ENCODE measurements at regions not wholly inside any gene's neighbourhood (a gene's known extent, or its start where the extent isn't known, plus 50 kb on each side); places are given as distances from the start of the nearest gene placed in this dataset.
A peak's percentile ranks its signal among the peaks of the same experiment; 100 is the strongest.

- Histone ChIP-seq H3K36me3 (ENCODE audit: control insufficient read depth, insufficient read depth, low read length) (no peaks in the 10 kb centered on the region), H2AFZ (ENCODE audit: low read depth, low read length) (0 out of 2 replicates have a peak overlapping the region, but pooled peaks have one; percentile 7), H3K4me2 (ENCODE audit: insufficient read depth, low read length) (no peak overlapping the region), H3K4me1 (replicated peaks in 1 of 2; ENCODE audit: control insufficient read depth in 2 of 2, insufficient read depth in 2 of 2, low read length in 2 of 2) (peaks cover 37 to 38% of the 10 kb centered on the region in 2 experiments), H3K4me3 (no peak overlapping the region), H3K27me3 (ENCODE audit: control insufficient read depth in 2 of 2, insufficient read depth in 2 of 2, low read length in 2 of 2) (no peaks in the 10 kb centered on the region), H3K9me3 (replicated peaks; ENCODE audit: control insufficient read depth, insufficient read depth, low read depth, low read length) (no peaks in the 10 kb centered on the region), H3K9ac (ENCODE audit: insufficient read depth in 1 of 2, low read depth in 2 of 2, low read length in 2 of 2) (no peak overlapping the region), H4K20me1 (replicated peaks; ENCODE audit: control insufficient read depth, insufficient read depth, low read length) (no peaks in the 10 kb centered on the region), H3K9me1 (ENCODE audit: control insufficient read depth, insufficient read depth, low read length) (no peaks in the 10 kb centered on the region), H3K79me2 (ENCODE audit: control insufficient read depth, insufficient read depth, low read length) (no peaks in the 10 kb centered on the region), H3K27ac (ENCODE audit: extremely low read depth, low read depth, low read length) (no peak overlapping the region)
- no TSS peak for BruUV-seq (replicated peaks)
- FAIRE-seq (no peak), ATAC-seq (no peak), DNase-seq (ENCODE audit: extremely low read depth in 1 of 4, low spot score in 3 of 4) (no peak)
- intact Hi-C loops (cut with micrococcal nuclease) (no loop called here), in situ Hi-C loops (cut with MboI) (no loop called here)
- TF ChIP-seq KLF16 (IDR thresholded peaks at IDR 0.05): no peak
- ChIA-PET CTCF (ENCODE audit: low intra/inter-chr PET ratio) (no interaction called here), POLR2A (no interaction called here)
- 41% methylated on average over 6 of the region's 6 CpGs for WGBS (ENCODE audit: insufficient coverage, low coverage, missing lambda C conversion rate)
Measured at GRCh38 chr6:6747371-6747770, 158.9 kb downstream of the LY86 start.

DNA sequence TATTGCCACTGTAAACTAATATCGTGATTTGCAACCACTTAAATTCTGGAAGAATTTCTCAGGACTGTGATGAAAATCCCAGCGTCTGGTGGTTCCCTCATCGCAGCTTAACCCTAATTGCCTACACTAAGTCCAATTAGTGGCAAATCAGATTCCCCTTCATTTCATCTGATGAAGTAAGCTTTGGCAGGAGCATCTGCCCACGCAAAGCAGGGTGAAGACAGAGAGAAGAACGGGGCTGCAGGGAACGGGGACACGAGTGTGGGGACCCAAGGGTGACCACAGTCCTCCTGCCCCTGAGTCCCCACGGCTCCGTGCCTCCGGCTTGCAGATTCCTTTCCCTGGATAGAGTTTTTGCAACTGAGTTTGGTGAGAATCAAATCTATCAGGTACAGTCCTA, 159.5 kb downstream of the LY86 start:
- CTCF ChIA-PET (ENCODE audit: low intra/inter-chr PET ratio): no interaction called here
- H3K79me2 ChIP-seq (ENCODE audit: control insufficient read depth, insufficient read depth, low read length): no peaks in the 10 kb centered on the region
- no peaks in the 10 kb centered on the region for H3K36me3 ChIP-seq (ENCODE audit: control insufficient read depth, insufficient read depth, low read length)
- H3K9me3 ChIP-seq (replicated peaks; ENCODE audit: control insufficient read depth, insufficient read depth, low read depth, low read length): no peaks in the 10 kb centered on the region
- FAIRE-seq (no peak), DNase-seq (ENCODE audit: extremely low read depth in 1 of 4, low spot score in 3 of 4) (no peak), ATAC-seq (no peak)
- no peak overlapping the region for H3K4me3 ChIP-seq
- H4K20me1 ChIP-seq (replicated peaks; ENCODE audit: control insufficient read depth, insufficient read depth, low read length): no peaks in the 10 kb centered on the region
- no peak overlapping the region for H3K27ac ChIP-seq (ENCODE audit: extremely low read depth, low read depth, low read length)
- no peak overlapping the region for H2AFZ ChIP-seq (ENCODE audit: low read depth, low read length)
- in situ Hi-C loops (cut with MboI) (no loop called here), intact Hi-C loops (cut with micrococcal nuclease) (no loop called here)
- H3K27me3 ChIP-seq (ENCODE audit: control insufficient read depth in 2 of 2, insufficient read depth in 2 of 2, low read length in 2 of 2): no peaks in the 10 kb centered on the region
- H3K4me1 ChIP-seq (replicated peaks in 1 of 2; ENCODE audit: control insufficient read depth in 2 of 2, insufficient read depth in 2 of 2, low read length in 2 of 2): peaks cover 37 to 38% of the 10 kb centered on the region in 2 experiments
- POLR2A ChIA-PET: interaction anchor here (0.6 kb wide), 2 partner anchors 54 to 90 kb away, joined by 3 read pairs; no protein-coding TSS in a partner anchor
- H3K9me1 ChIP-seq (ENCODE audit: control insufficient read depth, insufficient read depth, low read length): no peaks in the 10 kb centered on the region
- H3K4me2 ChIP-seq (ENCODE audit: insufficient read depth, low read length): no peak overlapping the region
- 40% methylated on average over 10 of the region's 10 CpGs for WGBS (ENCODE audit: insufficient coverage, low coverage, missing lambda C conversion rate)
- peak overlapping the region in 1 of 2 experiments; percentile 62; a peak in 1 of 4 replicates for H3K9ac ChIP-seq (ENCODE audit: insufficient read depth in 1 of 2, low read depth in 2 of 2, low read length in 2 of 2)
- BruUV-seq (replicated peaks): no TSS peak
- no peak for TF ChIP-seq CREBBP (IDR thresholded peaks at IDR 0.05; ENCODE audit: low read depth, low read length)
- TF ChIP-seq KLF1 (tag; IDR thresholded peaks at IDR 0.05): no peak
- no peak for TF ChIP-seq KLF6 (CRISPR knock-in tag; IDR thresholded peaks at IDR 0.05; ENCODE audit: borderline replicate concordance)
- TF ChIP-seq, protein P1, sequence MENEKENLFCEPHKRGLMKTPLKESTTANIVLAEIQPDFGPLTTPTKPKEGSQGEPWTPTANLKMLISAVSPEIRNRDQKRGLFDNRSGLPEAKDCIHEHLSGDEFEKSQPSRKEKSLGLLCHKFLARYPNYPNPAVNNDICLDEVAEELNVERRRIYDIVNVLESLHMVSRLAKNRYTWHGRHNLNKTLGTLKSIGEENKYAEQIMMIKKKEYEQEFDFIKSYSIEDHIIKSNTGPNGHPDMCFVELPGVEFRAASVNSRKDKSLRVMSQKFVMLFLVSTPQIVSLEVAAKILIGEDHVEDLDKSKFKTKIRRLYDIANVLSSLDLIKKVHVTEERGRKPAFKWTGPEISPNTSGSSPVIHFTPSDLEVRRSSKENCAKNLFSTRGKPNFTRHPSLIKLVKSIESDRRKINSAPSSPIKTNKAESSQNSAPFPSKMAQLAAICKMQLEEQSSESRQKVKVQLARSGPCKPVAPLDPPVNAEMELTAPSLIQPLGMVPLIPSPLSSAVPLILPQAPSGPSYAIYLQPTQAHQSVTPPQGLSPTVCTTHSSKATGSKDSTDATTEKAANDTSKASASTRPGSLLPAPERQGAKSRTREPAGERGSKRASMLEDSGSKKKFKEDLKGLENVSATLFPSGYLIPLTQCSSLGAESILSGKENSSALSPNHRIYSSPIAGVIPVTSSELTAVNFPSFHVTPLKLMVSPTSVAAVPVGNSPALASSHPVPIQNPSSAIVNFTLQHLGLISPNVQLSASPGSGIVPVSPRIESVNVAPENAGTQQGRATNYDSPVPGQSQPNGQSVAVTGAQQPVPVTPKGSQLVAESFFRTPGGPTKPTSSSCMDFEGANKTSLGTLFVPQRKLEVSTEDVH (IDR thresholded peaks at IDR 0.05; ENCODE audit: low read depth, partially characterized antibody): no peak
- TF ChIP-seq ZNF140 (CRISPR knock-in tag; IDR thresholded peaks at IDR 0.05): no peak
- TF ChIP-seq HEY1 (CRISPR knock-in tag; IDR thresholded peaks at IDR 0.05; ENCODE audit: borderline replicate concordance): no peak
- no peak for TF ChIP-seq SAFB2 (IDR thresholded peaks at IDR 0.05; ENCODE audit: borderline replicate concordance, low read depth, low read length, severe bottlenecking)
- TF ChIP-seq CHD4 (IDR thresholded peaks at IDR 0.05; ENCODE audit: insufficient read depth, insufficient replicate concordance, low read depth, low read length, poor library complexity, severe bottlenecking): no peak
- TF ChIP-seq, protein P2, sequence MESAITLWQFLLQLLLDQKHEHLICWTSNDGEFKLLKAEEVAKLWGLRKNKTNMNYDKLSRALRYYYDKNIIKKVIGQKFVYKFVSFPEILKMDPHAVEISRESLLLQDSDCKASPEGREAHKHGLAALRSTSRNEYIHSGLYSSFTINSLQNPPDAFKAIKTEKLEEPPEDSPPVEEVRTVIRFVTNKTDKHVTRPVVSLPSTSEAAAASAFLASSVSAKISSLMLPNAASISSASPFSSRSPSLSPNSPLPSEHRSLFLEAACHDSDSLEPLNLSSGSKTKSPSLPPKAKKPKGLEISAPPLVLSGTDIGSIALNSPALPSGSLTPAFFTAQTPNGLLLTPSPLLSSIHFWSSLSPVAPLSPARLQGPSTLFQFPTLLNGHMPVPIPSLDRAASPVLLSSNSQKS (CRISPR knock-in tag; IDR thresholded peaks at IDR 0.05): no peak
- no peak for TF ChIP-seq STAT5B (CRISPR knock-in tag; IDR thresholded peaks at IDR 0.05)
- TF ChIP-seq, protein P3, sequence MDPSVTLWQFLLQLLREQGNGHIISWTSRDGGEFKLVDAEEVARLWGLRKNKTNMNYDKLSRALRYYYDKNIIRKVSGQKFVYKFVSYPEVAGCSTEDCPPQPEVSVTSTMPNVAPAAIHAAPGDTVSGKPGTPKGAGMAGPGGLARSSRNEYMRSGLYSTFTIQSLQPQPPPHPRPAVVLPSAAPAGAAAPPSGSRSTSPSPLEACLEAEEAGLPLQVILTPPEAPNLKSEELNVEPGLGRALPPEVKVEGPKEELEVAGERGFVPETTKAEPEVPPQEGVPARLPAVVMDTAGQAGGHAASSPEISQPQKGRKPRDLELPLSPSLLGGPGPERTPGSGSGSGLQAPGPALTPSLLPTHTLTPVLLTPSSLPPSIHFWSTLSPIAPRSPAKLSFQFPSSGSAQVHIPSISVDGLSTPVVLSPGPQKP (CRISPR knock-in tag; IDR thresholded peaks at IDR 0.05): no peak

Measured in K562 (cell line).